HG03378 (cell line): ENCODE measurements at regions not wholly inside any gene's neighbourhood (a gene's known extent, or its start where the extent isn't known, plus 50 kb on each side); places are given as distances from the start of the nearest gene placed in this dataset.
A peak's percentile ranks its signal among the peaks of the same experiment; 100 is the strongest.

ENCODE experiments used
- ATAC-seq: cut with Tn5 transposase; IDR thresholded peaks from one replicate; pipeline ENCODE4 v1.9.1; 2021; ENCODE audit warnings: mild to moderate bottlenecking, moderate library complexity; ENCODE audit not compliant: unreplicated experiment

DNA sequence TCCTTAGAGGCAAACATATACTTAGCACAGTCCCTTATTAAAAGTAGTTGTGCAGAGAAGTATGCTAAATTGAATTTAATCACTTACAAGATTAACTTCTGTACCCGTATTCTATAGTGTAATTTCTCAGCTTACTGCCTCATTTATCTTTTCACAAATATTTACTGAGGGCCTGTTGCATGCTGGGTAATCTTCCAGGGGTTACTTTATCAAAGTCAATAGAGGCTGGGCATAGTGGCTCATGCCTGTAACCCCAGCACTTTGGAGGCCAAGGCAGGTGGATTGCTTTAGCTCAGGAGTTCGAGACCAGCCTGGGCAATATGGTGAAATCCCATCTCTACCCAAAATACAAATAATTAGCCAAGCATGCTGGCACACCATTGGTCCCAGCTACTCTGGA lies 111.7 kb upstream of the RAB27B start:
- ATAC-seq = no peak

DNA sequence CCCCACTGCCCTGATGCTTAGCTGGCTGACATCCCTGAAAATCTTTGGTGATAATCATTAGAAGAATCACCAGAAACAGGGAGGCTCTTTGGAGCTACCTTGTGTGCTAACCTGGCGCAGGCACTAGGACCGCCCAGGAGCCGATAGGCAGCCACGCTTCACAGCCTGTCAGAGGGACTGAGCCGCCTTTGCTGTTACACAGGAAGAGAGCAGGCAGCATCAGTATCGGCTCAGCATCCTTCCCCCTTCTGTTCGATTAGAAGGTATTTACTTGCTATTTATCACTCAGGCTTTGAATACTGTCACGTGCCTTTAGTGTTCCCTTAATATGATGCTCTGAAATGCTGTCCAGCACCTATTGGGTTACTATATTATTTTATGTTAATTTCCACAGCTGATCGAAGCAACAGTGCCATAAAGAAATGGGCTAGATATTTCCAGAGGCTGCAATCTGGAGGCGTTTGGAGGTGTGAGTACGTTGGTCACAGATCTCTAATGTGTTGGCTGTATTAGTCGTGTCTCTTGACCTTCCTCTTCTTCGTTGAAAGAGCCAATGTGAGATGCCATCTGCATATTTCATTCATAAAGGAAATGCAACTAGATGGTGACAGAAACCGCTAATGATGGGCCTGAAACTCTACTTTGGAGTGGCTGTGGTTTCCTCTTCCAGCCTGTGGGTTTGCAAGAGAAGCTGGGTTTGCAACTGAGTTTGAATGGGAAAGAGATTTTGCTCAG lies 110.4 kb upstream of the RAB27B start:
- peak; percentile 73 for ATAC-seq

DNA sequence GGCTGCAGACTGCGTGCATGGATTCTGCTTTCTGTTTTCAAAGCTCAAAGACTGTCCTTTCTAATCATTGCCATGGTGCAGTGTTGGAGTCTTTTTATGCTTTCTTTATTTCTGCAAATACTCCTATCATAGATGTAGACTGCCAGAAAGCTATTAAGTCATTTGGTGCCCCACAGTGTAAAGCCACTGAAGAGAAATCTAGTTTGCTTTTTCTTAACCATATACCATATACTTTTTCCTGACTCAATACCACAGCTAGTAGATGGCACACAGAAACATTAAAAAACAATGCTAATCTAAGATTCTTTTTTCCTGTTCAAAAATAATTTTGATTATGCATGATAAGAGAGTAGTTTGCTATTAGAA lies 109.9 kb upstream of the RAB27B start:
- ATAC-seq = no peak

DNA sequence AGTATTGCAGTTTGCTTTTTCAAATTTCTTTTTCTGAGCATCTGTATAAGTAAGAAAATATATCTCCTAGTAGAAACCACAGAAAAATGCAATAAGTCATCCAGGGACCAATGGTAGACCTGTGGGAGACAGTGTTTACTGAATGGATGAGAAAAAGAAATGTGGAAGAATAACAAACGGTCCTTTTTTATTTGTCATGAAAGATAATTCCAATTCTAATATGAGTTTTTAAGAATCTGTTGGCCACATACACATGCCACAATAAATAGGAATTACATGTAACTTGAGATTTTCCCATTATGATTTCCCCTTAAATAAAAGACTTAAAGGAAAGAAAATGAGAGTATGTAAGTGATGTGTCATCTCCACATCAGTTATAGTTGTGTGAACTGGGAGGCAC lies 107.7 kb upstream of the RAB27B start:
- no peak for ATAC-seq

DNA sequence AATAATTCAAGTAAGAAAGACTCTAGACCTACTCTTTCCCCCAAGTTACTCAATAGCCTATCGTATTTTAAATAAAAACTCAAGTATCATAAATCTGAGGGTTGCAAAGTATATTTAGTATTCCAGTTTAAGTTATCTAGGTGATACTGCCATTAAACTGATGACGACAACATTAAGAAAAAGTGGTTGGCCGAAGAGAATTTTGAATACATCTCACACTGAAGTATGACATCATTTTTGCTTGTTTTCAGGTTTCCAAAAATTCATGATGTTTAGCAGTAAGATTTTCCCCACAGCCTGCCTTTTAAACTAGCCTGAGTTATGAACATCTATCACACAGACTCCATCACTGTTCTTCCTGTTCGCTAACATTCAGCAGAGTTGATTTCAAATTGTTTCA lies 102.1 kb upstream of the RAB27B start:
- ATAC-seq = no peak

DNA sequence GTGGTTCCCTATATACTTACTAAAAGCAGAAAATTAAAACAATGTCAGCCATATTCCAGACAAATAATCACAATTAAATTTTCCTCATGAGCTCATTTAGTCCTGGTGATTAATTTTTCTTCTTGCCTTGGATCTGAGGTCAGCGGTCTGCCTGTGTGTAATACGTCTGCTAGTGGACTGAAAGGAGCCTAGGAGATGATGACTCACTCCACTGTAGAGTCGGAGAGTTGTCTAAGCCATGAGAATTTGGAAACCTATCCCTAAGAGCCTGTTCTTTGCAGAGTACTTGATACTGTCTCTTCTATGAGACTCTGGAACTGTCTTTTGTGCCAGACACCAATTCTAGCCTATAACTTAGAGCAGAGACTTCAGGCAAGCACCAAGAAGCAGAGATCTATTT lies 94.2 kb upstream of the RAB27B start:
- ATAC-seq = no peak

DNA sequence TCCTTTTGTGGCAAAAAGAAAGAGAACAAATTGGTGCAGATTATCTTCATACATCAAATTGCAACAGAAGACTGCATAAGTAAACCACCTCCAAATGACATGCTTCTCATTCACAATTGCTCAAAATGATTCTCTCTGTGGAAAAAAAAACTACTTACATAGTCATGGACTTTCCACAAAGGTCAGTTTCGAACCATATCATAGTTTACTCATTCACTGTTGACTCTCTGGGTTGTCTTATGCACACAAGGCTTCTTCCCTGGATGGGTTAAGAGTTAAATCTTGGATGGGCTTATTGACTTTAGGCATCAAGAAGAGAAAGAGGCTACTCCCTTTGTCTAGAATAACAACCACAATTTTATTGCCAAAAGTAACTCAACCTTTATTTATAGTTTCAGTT lies 91.3 kb upstream of the RAB27B start:
- no peak for ATAC-seq

DNA sequence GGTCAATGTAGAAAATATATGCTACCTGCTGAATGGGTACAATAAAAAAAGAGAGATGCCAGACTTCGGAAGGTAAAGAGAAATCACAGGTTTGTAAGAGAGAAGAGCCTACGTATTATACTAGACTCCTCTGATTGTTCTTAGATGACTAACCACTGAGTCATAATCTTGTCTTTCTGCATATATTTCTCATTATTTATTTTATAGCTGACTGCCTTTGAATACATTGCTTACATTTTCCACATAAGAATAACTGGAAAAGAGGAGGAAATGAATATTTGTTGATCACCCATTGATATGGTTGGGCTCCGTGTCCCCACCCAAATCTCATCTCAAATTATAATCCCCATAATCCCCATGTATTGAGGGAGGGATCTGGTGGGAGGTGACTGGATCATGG lies 90.3 kb upstream of the RAB27B start:
- ATAC-seq = no peak

DNA sequence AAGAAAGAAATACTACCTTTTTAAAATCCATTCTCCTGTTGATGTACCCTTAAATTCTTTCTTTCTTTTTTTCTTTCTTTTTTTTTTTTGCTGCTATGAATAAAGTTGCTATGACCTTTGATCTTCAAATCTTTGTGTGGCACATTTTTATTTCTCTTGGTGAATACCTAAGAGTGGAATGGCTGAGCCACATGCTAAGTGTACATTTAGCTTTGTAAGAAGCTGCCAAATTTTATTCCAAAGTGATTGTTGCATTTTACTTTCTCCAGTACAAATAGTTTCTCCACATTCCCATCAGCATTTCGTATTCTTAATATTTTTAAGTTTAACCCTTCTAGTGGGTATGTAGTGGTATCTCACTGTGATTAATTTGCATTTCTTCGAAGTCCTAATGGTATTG lies 88.8 kb upstream of the RAB27B start:
- no peak for ATAC-seq

DNA sequence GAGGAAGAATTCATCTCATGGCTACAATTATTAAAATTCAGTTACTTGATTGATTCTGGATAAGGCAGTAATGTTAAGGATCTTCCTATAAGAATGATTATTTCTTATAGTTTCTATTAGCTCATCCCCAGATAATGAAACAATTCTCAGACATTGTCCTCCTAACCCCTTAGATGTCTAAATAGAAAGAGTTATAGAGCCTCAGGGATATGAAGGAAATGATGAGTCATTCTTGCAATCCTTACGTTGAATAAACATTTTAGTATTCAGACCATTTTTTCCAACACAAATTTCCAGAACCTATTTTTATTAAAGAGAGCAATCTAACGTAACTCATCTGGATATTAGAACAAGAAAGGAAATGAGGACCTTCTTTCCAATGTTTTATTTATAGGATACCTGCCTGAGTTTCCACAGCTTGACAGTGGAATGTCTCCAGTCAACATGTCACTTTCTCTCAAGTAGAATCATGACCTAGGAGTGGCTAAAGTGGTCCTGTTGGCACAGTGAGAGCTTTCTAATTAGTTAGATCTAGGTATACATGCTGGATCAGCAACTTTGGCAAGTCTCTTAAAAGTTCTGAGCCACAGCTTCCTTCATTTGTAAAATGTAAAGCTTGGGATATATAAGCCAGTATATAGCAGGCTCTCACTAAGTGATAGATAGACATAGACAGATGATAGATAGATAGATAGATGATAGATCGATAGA lies 88.0 kb upstream of the RAB27B start:
- ATAC-seq = no peak

DNA sequence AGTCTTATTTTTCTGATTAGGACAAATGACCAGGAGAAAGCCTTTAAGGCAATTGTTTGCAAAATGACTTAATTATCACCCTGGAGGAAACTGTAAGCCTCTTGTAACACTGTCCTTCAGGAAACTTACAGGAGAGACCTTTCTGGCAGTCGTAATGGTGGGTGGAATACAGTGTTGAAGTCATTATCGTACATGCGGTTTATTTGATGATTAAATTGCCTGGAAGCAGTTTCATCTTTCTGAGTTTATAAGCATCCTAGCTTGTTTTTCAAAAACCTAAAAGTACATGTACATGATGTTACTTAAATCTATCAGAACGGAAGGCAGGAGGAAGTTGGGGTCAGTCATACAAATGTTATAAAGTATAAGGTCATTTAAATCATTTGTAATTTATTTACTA lies 86.2 kb upstream of the RAB27B start:
- no peak for ATAC-seq

DNA sequence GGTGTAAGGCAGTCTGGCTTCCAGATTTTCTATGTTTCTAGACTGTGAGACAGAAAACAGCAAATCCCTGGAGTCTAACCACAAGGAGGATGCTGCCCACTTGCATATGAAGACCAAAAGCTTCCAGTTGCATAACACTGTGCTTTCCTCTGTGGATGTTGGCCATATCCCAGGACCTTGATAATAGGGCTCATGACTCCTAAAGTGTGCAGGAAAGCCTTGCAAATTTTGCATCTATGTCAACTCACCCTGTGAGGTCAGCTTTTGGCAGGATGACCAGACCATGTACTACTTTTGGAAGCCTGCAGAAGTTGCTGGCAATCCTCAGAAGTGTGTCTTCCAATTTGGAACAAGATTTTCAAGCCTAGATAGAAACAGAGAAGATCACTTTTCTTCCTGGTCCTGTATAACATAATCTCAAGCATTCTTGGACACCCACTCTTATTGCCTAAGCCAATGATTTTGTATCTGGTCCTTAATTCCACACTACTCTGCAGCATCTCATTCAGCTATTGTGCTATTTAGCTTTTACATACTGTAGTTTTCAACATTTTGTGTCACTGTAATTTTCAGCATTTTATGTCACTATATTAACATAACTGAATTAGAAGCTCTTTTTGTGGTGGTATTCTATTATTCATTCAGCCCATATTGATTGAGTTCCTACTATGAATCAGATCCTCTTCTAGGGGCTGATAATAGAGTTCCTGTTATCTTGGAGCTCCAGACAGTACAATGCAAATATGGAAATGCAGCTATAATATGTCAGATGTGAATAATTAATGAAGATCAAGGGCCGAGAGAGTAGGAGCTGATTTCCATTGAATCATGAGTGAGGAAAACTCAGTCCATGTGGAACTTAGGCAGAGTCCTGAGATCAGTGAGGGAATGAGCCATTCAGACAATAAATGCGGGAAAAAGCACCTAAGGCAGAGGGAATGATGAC lies 85.3 kb upstream of the RAB27B start:
- ATAC-seq = no peak

DNA sequence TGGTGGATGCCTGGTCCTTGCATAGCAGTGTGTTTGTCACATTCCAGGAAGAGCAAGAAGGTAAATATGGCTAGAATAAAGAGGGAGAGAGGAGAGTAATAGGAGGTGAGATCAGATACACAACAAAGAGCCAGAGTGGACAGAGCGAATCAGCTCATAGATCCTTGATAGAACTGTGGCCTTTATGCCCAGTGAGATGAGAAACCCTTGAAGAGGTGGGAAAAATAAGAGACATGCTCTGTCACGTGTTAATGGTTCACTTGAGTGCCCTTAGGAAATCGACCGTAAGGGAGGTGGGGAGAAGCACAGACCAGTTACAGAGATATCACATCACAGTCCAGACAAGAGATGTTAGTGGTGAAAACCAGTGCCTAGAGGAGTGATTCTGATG lies 84.7 kb upstream of the RAB27B start:
- ATAC-seq = no peak

DNA sequence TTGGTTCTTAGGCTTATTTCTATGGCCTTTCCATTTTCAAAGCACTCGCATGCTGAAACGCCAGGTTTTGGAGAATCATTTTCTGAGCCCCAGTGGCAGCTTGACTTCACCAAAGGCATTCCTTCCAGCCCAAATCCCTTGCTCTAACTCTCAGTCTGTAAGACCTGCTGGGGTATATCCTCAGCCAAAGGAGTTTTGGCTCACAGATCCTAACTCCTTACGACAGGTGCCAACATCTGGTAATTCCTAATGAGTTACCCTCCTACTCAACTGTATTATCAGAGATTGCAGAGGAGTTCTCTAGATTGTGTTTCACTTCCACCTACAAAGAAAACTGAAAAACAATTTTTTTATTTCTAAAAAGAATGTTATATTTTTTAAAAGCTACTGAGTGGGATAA lies 79.0 kb upstream of the RAB27B start:
- ATAC-seq = no peak

DNA sequence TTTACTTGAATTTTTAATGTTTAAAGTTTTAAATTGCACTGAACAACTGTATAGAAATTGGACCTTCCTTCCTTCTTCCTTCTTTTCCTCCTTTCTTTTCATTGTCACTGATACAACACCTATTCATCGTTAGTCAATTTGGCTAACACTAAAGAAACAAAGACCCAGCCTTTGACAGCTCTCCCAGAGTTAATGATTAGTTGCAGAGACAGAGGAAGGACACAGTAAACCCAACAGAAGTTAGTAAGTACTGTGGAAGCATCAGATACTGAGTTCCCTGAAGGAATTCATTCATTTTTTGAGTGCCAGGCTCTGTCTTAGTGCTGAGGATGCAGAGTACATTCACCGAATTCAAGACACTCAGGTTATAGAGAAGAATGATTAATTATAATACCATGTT lies 77.9 kb upstream of the RAB27B start:
- no peak for ATAC-seq

DNA sequence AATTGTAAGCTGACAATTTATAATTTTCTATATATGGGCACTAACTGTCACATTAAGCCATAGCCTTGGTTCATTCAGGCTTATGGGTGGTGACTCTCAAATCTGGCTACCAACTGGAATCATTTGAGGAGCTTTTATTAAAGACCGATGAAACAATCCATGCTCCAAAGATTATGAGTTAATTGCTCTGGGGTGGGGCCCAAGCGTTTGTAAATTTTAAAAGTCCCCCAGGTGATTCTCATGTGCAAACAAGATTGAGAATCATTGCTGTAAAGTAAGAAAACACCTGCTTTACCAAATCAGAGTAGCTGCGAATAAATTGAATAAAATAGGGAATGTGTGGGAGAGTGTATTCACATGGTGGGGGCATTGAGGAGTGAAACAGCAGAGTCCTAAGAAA lies 76.1 kb upstream of the RAB27B start:
- ATAC-seq = no peak

DNA sequence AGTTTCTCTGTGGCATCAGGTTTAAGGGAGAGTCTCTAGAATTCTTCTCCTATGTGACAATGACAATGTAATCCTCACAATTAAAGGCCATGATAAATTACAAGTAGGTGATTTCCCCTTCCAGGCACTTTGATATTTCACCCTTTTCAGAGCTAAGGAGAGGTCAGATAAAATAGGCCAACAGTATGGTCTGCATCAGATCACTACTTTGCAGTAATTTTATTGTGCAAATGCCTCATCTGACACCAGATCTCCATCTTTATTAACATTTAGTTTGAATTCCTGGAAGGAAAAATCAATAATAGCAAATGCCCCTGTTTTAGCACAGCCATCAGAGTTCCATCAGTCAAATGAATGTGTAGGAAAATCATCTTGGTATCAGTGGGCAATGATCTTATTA lies 72.8 kb upstream of the RAB27B start:
- no peak for ATAC-seq

DNA sequence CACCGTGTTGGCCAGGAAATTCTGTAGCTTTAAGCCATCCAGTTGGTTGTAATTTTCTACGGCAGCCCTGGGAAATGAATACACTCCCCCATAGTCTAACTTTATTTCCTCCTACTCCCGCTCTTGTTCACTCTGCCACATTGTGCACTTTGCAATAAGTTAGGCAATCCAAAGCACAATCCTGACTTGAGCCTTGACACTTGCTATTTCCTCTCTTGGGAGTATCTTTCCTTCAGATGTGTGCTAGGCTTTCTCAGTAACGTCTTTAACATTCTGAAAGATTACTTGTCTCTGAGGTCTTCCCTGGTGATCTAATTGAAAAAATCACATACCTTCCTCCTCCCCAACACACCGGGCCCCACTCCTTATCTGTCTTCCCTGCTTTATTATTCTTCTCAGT lies 65.9 kb upstream of the RAB27B start:
- ATAC-seq = no peak

DNA sequence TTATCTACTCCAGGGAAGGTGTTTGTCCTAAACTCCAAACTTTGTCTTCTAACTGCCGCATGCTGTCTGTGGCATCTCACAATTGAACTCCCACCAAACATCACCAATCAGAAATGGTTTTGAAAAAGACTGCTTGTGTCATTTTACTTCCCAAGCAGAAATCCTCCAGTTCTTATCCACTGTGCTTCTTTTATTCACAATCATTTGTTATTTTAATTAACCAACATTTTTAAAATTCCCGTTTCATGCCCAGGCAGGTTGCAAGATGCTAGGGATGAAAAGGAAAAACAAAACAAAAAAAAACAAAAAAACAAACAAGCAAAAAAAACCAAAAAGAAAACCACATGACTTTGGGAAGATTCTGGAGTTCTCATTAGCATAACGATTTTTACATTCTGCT lies 63.5 kb upstream of the RAB27B start:
- ATAC-seq = no peak

DNA sequence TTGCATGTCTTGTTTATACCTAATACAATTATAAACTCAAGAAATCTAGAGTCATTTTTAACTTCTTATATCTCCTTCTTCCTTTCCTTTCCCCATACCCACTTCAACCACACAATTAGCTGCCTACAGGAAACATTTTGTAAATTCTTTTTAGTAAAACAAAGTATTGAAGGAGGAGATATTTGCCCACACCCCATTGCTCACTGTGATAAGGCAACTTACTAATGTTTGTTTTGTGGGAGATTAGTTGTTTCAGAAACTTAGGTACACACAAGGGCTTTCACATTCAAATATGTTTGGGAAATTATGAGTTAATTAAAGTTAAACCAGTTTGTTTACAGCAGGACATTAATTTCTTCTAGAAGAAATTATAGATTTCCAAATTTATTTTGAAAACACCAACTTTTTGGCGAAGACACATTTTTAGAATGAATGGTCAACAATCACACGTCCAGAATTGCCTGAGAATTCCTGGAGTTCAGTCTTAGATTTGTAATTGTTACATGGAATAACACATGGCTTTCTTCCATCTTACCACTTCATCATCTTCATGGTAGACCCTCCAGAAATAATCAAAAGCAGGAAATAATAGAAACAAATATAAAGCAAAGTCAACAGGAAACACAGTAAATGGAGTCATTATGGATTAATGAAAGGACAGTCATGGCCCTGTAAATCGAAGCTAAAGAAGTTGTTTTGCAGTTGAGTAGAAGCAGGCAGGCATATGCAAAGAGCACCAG lies 62.5 kb upstream of the RAB27B start:
- ATAC-seq = no peak

DNA sequence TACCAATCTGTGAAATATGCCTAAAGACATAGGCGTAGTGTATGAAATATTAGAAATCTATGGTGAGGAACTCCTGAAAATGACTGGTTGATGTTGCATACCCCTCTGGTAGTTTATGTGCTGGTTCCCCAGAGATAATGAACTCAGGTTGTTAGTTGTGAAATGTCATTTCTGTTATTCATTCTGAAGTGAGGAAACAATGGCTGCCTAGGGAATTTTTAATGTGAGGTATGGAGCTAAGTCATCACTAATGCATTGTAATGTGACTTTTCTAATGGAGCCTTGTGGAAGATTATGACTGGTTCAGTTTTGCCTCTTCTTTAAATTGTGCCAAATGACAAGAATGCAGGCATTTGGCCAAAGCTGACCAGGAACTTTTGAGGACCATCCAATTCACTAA lies 61.6 kb upstream of the RAB27B start:
- no peak for ATAC-seq
